ENCODE measurements at regions not wholly inside any gene's neighbourhood (a gene's known extent, or its start where the extent isn't known, plus 50 kb on each side); places are given as distances from the start of the nearest gene placed in this dataset.
"Not testable (repeated sequence)": the region's sequence is repeated elsewhere in the genome, so short reads cannot be mapped to it uniquely, and the experiment has no call there.

DNA sequence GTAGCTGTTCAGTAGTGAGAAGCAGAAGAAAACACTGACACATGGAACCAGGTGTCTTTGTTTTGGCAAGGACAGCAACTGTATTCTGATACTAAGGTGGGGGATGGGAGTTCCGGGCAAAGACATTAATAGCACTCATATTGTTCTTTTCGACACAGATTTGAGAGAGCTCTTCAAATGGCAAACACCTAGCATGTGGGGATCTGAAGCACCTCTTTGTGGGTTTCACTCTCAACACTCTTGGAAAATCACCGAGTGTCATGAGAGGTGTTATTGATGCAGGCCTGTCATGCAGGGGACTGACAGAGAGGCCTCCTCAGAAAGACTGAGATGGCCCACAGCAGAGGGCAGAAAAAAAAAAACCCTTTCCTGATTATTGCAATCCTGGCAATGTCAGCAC is 228.4 kb upstream of the VCX start:
- no peaks in the 10 kb centered on the region for H3K4me1 Mint-ChIP-seq
- ChIA-PET CTCF (no interaction called here), POLR2A (no interaction called here)
- H3K36me3 Mint-ChIP-seq (ENCODE audit: low read depth), result no peaks in the 10 kb centered on the region
- H3K4me3 Mint-ChIP-seq, result no peak overlapping the region
- H3K9me3 Mint-ChIP-seq, result no peaks in the 10 kb centered on the region
- no peak overlapping the region for H3K27ac Mint-ChIP-seq
- no peak for DNase-seq
- no peaks in the 10 kb centered on the region for H3K27me3 Mint-ChIP-seq

DNA sequence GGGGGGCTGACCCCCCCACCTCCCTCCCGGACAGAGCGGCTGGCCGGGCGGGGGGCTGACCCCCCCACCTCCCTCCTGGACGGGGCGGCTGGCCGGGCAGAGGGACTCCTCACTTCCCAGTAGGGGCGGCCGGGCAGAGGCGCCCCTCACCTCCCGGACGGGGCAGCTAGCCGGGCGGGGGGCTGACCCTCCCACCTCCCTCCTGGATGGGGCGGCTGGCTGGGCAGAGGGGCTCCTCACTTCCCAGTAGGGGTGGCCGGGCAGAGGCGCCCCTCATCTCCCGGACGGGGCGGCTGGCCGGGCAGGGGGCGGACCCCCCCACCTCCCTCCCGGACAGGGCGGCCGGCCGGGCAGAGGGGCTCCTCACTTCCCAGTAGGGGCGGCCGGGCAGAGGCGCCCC is 234.3 kb upstream of the VCX start:
- POLR2A ChIA-PET; H3K4me1 Mint-ChIP-seq; H3K9me3 Mint-ChIP-seq; H3K27me3 Mint-ChIP-seq; H3K4me3 Mint-ChIP-seq; H3K36me3 Mint-ChIP-seq (ENCODE audit: low read depth); H3K27ac Mint-ChIP-seq; DNase-seq; CTCF ChIA-PET: not testable (repeated sequence)

DNA sequence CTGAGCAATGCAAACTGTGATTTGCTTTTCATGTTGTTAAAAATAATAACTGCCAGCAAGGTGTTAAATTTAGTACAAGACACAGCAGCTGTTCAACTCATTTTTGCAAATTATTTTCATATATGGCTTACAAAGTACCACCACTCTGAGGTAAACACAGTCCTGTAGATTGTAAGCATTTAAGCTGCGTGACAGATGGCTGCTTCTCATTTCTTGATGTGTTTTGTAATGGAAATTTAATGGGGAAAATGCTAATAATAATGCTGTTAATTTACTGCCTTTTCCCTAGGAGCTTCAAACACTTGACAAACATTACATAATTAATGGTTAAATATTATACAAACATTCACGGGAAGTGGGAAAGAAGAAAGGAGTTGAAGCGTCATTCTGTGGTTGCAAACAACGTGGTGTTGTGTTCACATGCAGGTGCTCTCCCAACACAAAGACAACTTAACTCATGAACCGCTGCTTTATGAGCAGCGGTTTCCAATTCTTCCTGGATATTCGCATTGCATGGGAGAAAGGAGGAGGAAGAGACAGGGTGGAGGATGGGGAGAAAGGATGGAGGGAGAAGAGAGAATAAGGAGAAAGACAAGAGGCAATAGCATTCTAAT is 236.8 kb upstream of the VCX start:
- no peak for DNase-seq
- POLR2A ChIA-PET, result no interaction called here
- Mint-ChIP-seq H3K4me3 (no peak overlapping the region), H3K27me3 (no peaks in the 10 kb centered on the region), H3K4me1 (no peaks in the 10 kb centered on the region), H3K9me3 (no peaks in the 10 kb centered on the region), H3K27ac (no peak overlapping the region), H3K36me3 (ENCODE audit: low read depth) (no peaks in the 10 kb centered on the region)
- CTCF ChIA-PET, result no interaction called here

DNA sequence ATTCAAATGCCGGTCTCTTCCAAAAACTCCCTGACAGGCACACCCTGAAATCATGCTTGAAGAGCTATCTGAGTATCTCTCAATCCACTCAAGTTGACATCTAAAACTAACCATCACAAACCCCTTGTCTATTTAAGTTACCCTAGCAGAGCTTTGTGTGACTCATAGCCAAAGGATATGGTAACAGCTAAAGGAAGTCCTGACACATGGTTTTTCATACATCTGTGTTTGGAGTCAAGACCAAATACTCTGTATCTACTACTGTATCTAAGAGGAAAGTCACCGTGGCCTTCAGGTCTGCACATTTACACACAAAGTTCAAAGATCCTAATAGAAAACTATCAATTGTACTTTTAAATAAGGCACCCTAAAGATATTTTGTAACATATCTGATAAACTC is 239.6 kb upstream of the VCX start:
- Mint-ChIP-seq H3K36me3 (ENCODE audit: low read depth) (no peaks in the 10 kb centered on the region), H3K4me3 (no peak overlapping the region), H3K9me3 (no peaks in the 10 kb centered on the region), H3K4me1 (no peaks in the 10 kb centered on the region), H3K27me3 (no peaks in the 10 kb centered on the region), H3K27ac (no peak overlapping the region)
- no peak for DNase-seq
- ChIA-PET POLR2A (no interaction called here), CTCF (no interaction called here)

DNA sequence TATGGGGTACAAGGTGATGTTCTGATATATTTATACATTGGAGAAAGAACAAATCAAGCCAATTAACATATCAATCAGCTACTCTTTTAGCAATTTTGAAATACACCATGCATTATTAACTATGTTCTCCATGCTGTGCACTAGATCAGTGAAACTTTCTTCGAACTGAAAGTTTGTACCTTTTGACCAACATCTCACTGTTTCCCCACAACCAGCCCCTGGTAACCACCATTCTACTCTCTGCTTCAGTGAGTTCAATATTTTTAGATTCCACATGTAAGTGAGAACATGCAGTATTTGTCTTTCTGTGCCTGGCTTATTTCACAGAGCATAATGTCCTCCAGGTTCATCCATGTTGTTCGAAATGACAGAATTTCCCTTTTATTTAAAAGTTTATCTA is 246.1 kb upstream of the VCX start:
- ChIA-PET POLR2A (no interaction called here), CTCF (no interaction called here)
- no peak overlapping the region for H3K4me3 Mint-ChIP-seq
- H3K9me3 Mint-ChIP-seq, result no peaks in the 10 kb centered on the region
- DNase-seq, result no peak
- no peaks in the 10 kb centered on the region for H3K4me1 Mint-ChIP-seq
- no peaks in the 10 kb centered on the region for H3K36me3 Mint-ChIP-seq (ENCODE audit: low read depth)
- no peak overlapping the region for H3K27ac Mint-ChIP-seq
- no peaks in the 10 kb centered on the region for H3K27me3 Mint-ChIP-seq

DNA sequence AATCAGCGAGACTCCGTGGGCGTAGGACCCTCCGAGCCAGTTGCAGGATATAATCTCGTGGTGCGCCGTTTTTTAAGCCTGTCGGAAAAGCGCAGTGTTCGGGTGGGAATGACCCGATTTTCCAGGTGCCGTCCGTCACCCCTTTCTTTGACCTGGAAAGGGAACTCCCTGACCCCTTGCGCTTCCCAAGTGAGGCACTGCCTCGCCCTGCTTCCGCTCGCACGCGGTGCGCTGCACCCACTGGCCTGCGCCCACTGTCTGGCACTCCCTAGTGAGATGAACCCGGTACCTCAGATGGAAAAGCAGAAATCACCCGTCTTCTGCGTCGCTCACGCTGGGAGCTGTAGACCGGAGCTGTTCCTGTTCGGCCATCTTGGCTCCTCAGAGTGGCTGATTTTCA is 249.6 kb upstream of the VCX start:
- H3K9me3 Mint-ChIP-seq; DNase-seq; CTCF ChIA-PET; H3K27ac Mint-ChIP-seq; H3K36me3 Mint-ChIP-seq (ENCODE audit: low read depth); POLR2A ChIA-PET; H3K4me1 Mint-ChIP-seq; H3K4me3 Mint-ChIP-seq; H3K27me3 Mint-ChIP-seq: not testable (repeated sequence)

DNA sequence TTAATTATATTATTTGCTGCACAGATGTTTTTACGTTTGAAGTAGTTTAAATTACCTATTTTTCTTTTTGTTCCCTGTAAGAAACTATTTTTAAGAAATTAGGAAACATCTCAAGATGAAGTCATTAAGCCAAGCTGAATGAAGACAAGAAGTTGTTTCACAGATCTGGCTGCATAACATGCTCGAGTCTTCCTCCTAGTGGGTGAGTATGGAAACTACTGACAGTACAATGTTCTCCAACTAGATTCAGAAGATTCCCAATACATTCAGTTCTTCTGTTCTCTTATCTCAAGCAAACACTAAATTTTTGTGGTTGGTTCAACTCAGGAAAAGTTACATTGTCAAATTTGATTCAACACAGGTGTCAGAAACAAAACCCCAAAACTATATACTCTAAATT is 256.8 kb upstream of the VCX start:
- no peak for DNase-seq
- Mint-ChIP-seq H3K27me3 (no peaks in the 10 kb centered on the region), H3K4me3 (no peak overlapping the region), H3K4me1 (no peaks in the 10 kb centered on the region), H3K27ac (no peak overlapping the region), H3K9me3 (no peaks in the 10 kb centered on the region), H3K36me3 (ENCODE audit: low read depth) (no peaks in the 10 kb centered on the region)
- ChIA-PET CTCF (no interaction called here), POLR2A (no interaction called here)

DNA sequence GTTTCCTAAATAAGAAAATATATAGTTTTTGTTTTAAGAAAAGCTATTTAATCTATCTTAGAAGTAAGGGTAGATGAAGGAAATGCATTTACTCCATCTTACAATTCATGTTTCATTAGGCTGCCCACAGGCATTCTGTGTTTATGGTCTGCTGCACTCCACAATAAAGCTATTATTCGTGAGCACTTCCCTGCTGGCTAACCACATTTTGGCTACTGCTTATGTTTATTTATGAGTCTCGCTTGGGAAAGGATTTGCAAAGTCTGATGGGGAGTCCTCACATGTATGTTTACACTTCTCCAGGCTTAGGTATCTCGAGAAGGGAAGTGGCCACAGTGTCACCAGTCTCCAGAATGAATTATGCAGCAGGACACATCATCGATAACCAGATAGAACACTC is 260.8 kb upstream of the VCX start:
- no peaks in the 10 kb centered on the region for H3K27me3 Mint-ChIP-seq
- H3K36me3 Mint-ChIP-seq (ENCODE audit: low read depth), result no peaks in the 10 kb centered on the region
- DNase-seq, result no peak
- no peaks in the 10 kb centered on the region for H3K9me3 Mint-ChIP-seq
- no peaks in the 10 kb centered on the region for H3K4me1 Mint-ChIP-seq
- no peak overlapping the region for H3K4me3 Mint-ChIP-seq
- POLR2A ChIA-PET, result no interaction called here
- CTCF ChIA-PET, result no interaction called here
- no peak overlapping the region for H3K27ac Mint-ChIP-seq

DNA sequence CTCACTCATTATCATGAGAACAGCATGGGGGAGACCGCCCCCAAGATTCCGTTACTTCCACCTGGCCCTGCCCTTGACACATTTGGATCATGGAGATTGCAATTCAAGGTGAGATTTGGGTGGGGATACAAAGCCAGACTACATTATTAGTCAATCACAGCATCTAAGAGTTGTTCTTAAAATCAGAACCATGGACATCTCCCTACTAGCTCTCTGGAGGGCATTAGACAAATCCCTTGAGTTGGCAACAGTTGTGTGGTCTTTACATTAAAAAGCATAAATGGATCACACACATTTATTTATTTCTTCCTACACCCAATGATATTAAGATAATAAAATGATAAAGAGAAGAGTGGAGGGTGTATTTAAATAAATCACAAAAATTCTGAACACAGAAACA is 262.8 kb upstream of the VCX start:
- H3K27ac Mint-ChIP-seq, result no peak overlapping the region
- H3K9me3 Mint-ChIP-seq, result no peaks in the 10 kb centered on the region
- H3K36me3 Mint-ChIP-seq (ENCODE audit: low read depth), result no peaks in the 10 kb centered on the region
- no peaks in the 10 kb centered on the region for H3K27me3 Mint-ChIP-seq
- ChIA-PET POLR2A (no interaction called here), CTCF (no interaction called here)
- H3K4me1 Mint-ChIP-seq, result no peaks in the 10 kb centered on the region
- no peak for DNase-seq
- H3K4me3 Mint-ChIP-seq, result no peak overlapping the region

DNA sequence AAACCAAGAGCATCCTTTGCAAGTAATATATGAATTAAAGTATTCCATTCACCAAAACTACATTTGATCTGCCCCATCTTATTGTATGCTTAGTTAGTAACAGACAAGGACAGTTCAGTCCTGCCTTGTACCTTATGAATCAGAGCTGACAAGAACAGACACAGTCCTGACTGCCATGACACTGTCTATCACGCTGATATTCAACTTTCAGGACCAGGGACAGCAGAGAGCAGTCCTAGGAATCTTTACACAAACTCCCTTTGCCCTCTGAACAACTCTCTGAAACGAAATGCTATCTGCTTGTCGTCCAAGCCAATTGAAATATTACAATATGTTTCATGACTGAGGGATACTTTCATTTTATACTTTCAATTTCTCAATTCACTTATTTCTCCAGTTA is 268.6 kb upstream of the VCX start:
- H3K27me3 Mint-ChIP-seq, result no peaks in the 10 kb centered on the region
- ChIA-PET CTCF (no interaction called here), POLR2A (no interaction called here)
- no peaks in the 10 kb centered on the region for H3K9me3 Mint-ChIP-seq
- no peaks in the 10 kb centered on the region for H3K36me3 Mint-ChIP-seq (ENCODE audit: low read depth)
- H3K27ac Mint-ChIP-seq, result no peak overlapping the region
- no peak overlapping the region for H3K4me3 Mint-ChIP-seq
- no peak for DNase-seq
- H3K4me1 Mint-ChIP-seq, result no peaks in the 10 kb centered on the region

DNA sequence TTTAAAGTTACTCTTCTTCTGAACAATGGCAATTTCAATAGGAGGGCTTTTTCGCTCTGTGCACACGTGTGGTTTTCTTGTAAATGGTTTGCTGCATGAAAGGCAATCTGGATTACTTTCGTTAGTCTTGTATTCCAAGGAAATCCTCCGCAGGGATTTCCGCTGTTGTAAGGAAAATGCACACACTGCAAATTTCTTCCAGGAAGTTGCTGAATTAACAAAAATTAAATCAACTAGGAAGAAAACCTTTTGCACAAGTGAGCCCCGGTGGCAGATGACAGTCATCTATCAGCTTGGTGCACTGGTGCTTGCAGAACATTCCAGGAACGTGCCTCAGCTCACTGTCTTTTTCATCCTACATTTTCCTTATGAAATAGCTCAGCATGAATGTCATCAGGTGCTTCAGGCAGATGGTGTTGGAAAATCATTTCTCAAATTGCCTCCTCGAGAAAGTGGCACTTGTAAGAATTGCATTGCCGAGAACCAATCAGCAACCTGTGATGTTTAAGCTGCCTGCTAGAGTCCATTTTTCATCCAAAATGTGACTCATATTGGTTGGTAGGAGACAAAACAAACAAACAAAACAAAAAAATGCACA is 272.4 kb upstream of the VCX start:
- H3K27me3 Mint-ChIP-seq, result no peaks in the 10 kb centered on the region
- no peaks in the 10 kb centered on the region for H3K9me3 Mint-ChIP-seq
- no peak overlapping the region for H3K27ac Mint-ChIP-seq
- no peaks in the 10 kb centered on the region for H3K36me3 Mint-ChIP-seq (ENCODE audit: low read depth)
- H3K4me3 Mint-ChIP-seq, result no peak overlapping the region
- CTCF ChIA-PET, result no interaction called here
- no peaks in the 10 kb centered on the region for H3K4me1 Mint-ChIP-seq
- no peak for DNase-seq
- POLR2A ChIA-PET, result no interaction called here

DNA sequence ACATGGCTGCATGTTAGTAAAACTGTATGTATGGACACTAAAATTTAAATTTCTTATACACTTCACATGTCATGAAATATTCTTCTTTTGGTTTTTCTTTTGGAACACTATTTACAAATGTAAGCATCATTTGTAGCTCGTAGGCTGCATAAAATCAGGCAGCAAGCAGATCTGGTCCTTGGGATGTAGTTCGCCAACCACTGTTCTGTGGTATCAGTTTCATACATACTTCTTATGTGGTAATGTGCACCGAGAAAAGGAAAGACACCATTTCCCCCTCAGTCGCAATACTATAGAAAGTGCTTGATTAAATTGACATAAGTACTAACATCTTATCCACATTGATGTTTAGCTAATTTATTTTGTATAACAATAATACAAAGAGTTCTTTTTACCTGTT is 274.4 kb upstream of the VCX start:
- CTCF ChIA-PET, result no interaction called here

DNA sequence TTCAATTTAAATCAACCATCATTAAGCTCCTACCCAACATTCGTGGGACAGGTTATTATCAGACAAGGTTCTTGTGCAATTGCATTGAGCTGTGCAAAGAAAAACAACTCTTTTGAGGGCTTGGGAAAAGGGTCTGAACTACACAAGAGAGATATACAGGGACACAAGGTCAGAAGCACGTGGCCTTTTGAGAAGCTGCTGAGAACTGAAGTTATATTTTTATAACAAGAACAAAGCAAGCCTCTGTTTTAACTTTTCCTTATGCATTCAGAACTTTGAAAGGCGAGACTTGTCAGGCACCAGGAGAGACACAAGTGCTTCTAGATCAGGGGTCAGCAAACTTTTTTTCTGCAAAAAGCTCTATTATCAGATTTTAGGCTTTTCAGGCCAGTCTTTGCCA is 274.8 kb upstream of the VCX start:
- DNase-seq, result no peak
- Mint-ChIP-seq H3K4me3 (no peak overlapping the region), H3K27ac (no peak overlapping the region), H3K4me1 (no peaks in the 10 kb centered on the region), H3K9me3 (no peaks in the 10 kb centered on the region), H3K27me3 (no peaks in the 10 kb centered on the region), H3K36me3 (ENCODE audit: low read depth) (no peaks in the 10 kb centered on the region)
- ChIA-PET POLR2A (no interaction called here), CTCF (no interaction called here)

More for the DNA sequence above, 274.4 kb upstream of the VCX start:
- DNase-seq, result no peak
- Mint-ChIP-seq H3K9me3 (no peaks in the 10 kb centered on the region), H3K4me1 (no peaks in the 10 kb centered on the region), H3K27me3 (no peaks in the 10 kb centered on the region), H3K27ac (no peak overlapping the region), H3K4me3 (no peak overlapping the region), H3K36me3 (ENCODE audit: low read depth) (no peaks in the 10 kb centered on the region)
- POLR2A ChIA-PET, result no interaction called here

DNA sequence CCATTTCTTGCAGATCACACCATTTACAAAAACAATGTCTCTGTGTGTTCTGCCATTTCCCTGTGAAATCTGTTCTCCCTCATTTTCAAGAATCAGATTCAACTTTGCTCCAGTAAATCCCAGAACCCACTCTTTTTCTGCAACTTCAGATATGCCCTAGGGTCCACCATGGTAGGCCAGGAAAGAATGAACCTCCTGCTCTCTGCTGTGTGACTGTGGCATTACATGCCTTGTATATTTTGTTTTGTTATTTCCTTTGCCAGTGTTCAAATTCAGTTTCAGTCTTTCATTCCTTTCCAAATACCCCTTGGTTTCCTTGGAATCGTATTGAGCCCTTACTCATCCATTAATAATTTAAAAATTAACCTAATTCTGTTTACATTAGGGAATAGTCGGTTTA is 290.2 kb upstream of the VCX start:
- ChIA-PET CTCF (no interaction called here), POLR2A (no interaction called here)
- Mint-ChIP-seq H3K36me3 (ENCODE audit: low read depth) (no peaks in the 10 kb centered on the region), H3K27me3 (no peaks in the 10 kb centered on the region), H3K9me3 (no peaks in the 10 kb centered on the region), H3K27ac (no peak overlapping the region), H3K4me1 (no peaks in the 10 kb centered on the region), H3K4me3 (no peak overlapping the region)
- DNase-seq, result no peak
